Mesodermal cell (in vitro differentiated cells): ENCODE measurements at regions not wholly inside any gene's neighbourhood (a gene's known extent, or its start where the extent isn't known, plus 50 kb on each side); places are given as distances from the start of the nearest gene placed in this dataset.
"Not testable (repeated sequence)": the region's sequence is repeated elsewhere in the genome, so short reads cannot be mapped to it uniquely, and the experiment has no call there.

Source experiments
- H3K27ac ChIP-seq: 2 replicates; pipeline ENCODE4 v1.7.0; 2013; ENCODE audit warnings: mild to moderate bottlenecking, low read depth, low read length, moderate library complexity; ENCODE audit not compliant: severe bottlenecking
- H3K36me3 ChIP-seq: 2 replicates; pipeline ENCODE4 v1.7.1; 2013; ENCODE audit warnings: mild to moderate bottlenecking, low read length, moderate library complexity; ENCODE audit not compliant: control insufficient read depth, insufficient read depth
- H3K4me1 ChIP-seq: one replicate; pipeline ENCODE4 v1.7.1; 2013; ENCODE audit warnings: mild to moderate bottlenecking, low read length; ENCODE audit not compliant: insufficient read depth, control insufficient read depth, poor library complexity, severe bottlenecking
- H3K4me3 ChIP-seq: 2 replicates; pipeline ENCODE4 v1.7.0; 2013; ENCODE audit warnings: low read length, control low read depth, mild to moderate bottlenecking; ENCODE audit not compliant: insufficient read depth, poor library complexity, severe bottlenecking; ENCODE audit errors: extremely low read depth
- H3K9me3 ChIP-seq: 2 replicates; pipeline ENCODE4 v1.7.1; 2013; ENCODE audit warnings: mild to moderate bottlenecking, low read length, moderate library complexity; ENCODE audit not compliant: control insufficient read depth
- WGBS, 2 experiments: methylation state at CpG; one replicate each; pipeline ENCODE4 v1.1.5; 2013; ENCODE audit warnings: missing lambda C conversion rate in 2 of 2; ENCODE audit not compliant: insufficient coverage in 2 of 2; 5-methylcytosine and 5-hydroxymethylcytosine counted together

DNA sequence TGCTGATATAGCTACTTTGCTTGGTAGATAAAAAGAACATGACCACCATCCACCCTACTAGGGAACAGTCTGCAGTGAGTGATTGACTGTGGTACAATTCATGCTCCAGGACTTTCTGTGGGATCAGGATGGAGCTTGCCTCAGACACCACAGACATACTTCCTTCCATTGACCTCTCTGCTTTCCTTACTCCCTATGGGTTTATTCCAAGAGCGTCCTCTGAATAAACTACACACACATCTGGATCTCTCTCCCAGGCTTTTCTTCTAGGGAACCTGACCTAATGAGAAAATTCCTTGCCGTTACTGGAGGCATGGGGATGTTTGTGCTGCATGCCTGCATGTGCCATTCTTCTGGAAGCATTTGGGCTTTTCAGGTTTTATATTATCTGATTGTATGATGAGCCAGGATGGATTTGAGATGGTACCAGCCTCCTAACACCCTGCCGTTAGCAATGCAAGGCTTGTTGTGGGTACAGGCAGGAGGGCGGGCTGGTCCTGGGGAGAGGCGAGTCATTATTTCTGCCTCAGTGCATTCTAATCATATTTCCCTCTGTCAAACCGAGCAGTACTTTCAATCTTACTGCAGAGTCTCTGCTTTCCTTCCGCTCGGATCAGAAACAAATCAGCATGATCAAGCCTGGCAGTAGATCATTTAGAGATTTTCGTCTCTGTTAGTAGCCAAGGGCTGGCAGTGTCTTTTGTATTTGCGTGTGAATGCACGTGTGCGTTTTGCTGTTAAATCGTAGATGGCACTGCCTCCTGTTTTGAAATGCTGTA is 279.2 kb downstream of the PDCD6IP start:
- H3K4me3 ChIP-seq, result no peak overlapping the region
- H3K27ac ChIP-seq, result no peak overlapping the region
- no peaks in the 10 kb centered on the region for H3K4me1 ChIP-seq
- no peaks in the 10 kb centered on the region for H3K36me3 ChIP-seq
- peaks cover 3% of the 10 kb centered on the region for H3K9me3 ChIP-seq
- 76 to 80% methylated on average over 7 to 10 of the region's 13 CpGs for WGBS, 2 experiments

DNA sequence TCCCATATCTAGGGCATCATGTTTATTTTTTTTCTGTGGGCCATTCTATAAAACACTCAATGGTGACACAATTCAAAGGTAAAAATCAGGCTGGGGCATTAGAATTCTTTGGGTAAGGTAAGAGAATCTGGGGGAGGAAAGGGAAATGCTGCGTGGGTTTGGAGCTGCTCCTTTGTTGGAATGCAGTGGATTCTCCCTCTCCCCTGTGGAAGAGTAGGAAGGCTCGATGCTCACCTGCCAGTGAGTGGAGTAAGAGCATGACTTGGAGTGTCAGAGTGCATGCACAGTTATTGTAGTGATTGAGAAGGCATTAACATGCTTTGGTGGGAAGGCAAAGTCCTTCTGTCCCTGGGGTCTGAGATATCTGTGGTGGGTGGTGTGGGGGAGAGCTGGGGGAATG is 280.0 kb downstream of the PDCD6IP start:
- Histone ChIP-seq H3K4me3 (no peak overlapping the region), H3K4me1 (no peaks in the 10 kb centered on the region), H3K9me3 (peaks cover 3% of the 10 kb centered on the region), H3K27ac (no peak overlapping the region), H3K36me3 (no peaks in the 10 kb centered on the region)
- 55% methylated on average over 1 of the region's 2 CpGs; no CpG with 5 or more reads in 1 of the 2 experiments for WGBS, 2 experiments

DNA sequence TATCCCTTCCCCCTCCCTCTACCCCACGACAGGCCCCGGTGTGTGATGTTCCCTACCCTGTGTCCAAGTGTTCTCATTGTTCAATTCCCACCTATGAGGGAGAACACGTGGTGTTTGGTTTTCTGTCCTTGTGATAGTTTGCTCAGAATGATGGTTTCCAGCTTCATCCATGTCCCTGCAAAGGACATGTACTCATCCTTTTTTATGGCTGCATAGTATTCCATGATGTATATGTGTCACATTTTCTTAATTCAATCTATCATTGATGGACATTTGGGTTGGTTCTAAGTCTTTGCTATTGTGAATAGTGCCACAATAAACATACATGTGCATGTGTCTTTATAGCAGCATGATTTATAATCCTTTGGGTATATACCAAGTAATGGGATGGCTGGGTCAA is 281.4 kb downstream of the PDCD6IP start:
- not testable (repeated sequence) for H3K4me1 ChIP-seq, H3K9me3 ChIP-seq, H3K27ac ChIP-seq, H3K4me3 ChIP-seq, H3K36me3 ChIP-seq
- 94 to 100% methylated on average over 1 to 2 of the region's 3 CpGs for whole genome bisulfite sequencing, 2 experiments

DNA sequence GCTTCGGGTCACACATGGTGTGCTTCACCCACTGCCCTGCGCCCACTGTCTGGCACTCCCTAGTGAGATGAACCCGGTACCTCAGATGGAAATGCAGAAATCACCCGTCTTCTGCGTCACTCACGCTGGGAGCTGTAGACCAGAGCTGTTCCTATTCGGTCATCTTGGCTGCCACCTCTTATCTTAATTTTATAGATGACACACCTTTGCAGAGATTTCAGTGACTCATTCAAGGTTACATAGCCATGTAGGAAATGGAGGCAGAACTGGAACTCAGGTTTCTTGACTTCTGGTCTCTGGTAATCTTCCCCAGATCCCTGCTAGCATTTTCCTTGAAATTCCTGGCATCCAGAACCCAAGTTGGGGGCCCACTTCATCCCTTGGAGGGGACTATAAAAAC is 291.9 kb downstream of the PDCD6IP start:
- H3K4me1 ChIP-seq, H3K4me3 ChIP-seq, H3K9me3 ChIP-seq, H3K36me3 ChIP-seq, H3K27ac ChIP-seq: not testable (repeated sequence)
- WGBS, 2 experiments, result 97 to 100% methylated on average over 5 to 6 of the region's 7 CpGs

DNA sequence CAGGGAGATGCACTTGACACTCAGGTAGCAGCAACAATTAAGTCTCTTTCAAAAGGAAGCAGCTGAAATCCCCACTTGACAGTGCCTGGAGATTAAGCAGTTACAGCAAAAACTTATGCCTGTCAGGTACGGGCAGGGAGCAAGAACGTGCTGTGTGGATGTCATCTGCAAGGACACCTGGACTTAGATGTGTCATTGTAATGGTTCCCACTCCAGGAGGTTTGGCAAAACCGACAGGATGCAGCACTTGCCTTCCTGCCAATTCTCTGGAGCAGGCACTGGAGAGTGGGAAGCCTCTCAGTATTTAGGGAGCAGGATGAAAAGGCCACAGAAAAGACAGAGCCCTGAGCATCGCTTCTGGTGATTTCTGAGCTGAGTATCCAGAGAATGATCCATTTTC is 292.4 kb downstream of the PDCD6IP start:
- Histone ChIP-seq H3K9me3 (no peaks in the 10 kb centered on the region), H3K4me3 (no peak overlapping the region), H3K36me3 (no peaks in the 10 kb centered on the region), H3K27ac (no peak overlapping the region), H3K4me1 (no peaks in the 10 kb centered on the region)
- WGBS, 2 experiments, result 74% methylated on average over 4 of the region's 4 CpGs

DNA sequence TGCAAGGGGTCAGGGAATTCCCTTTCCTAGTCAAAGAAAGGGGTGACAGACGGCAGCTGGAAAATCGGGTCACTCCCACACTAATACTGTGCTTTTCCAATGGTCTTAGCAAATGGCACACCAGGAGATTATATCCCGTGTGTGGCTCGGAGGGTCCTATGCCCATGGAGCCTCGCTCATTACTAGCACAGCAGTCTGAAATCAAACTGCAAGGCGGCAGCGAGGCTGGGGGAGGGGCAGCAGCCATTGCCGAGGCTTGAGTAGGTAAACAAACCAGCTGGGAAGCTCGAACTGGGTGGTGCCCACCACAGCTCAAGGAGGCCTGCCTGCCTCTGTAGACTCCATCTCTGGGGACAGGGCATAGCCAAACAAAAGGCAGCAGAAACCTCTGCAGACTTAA is 295.9 kb downstream of the PDCD6IP start:
- not testable (repeated sequence) for H3K27ac ChIP-seq, H3K36me3 ChIP-seq, H3K9me3 ChIP-seq, H3K4me3 ChIP-seq, H3K4me1 ChIP-seq
- WGBS, 2 experiments, result 86 to 98% methylated on average over 9 of the region's 9 CpGs

DNA sequence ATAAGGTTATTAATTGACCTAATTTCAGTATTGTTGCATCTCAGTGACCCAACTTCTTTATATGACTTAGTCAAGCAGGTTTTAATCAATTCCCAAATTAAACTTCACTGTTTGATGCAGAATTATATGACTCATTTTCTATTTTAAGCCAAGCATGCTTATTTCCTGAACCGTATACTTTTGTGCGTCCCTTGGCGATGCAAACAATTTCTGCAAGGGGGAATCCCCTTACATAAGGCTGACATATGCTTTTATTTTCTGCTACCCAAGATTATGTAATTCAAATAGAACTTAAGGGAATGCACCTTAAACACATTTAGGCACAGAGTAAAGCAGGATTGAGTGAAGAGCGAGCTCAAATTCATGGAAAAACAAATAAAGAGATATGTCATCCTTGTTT is 303.9 kb downstream of the PDCD6IP start:
- Histone ChIP-seq H3K4me1 (no peaks in the 10 kb centered on the region), H3K4me3 (no peak overlapping the region), H3K36me3 (no peaks in the 10 kb centered on the region), H3K27ac (no peak overlapping the region), H3K9me3 (no peaks in the 10 kb centered on the region)
- WGBS, 2 experiments, result 86 to 90% methylated on average over 1 to 3 of the region's 4 CpGs

DNA sequence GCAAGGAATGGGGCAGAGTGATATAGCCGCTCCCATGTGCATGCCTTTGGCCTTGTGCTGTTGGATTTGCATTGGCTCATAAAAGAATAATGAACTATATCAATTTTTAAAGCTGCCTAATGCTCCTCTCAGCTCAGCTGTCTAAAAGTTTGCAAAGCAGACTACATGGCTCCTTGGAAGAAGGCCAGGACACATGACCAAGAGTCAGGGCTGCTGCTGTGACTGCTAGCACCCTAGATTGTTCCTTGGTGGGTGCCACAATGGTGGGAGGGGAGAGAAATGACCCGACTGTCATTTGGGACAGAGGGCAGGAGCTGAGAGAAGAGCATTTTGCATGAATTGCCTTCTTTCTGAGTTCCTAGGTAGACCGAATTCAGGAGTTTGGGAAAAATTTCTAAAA is 307.9 kb downstream of the PDCD6IP start:
- Histone ChIP-seq H3K4me3 (no peak overlapping the region), H3K9me3 (no peaks in the 10 kb centered on the region), H3K27ac (no peak overlapping the region), H3K4me1 (no peaks in the 10 kb centered on the region), H3K36me3 (no peaks in the 10 kb centered on the region)
- 45 to 61% methylated on average over 1 to 2 of the region's 3 CpGs for WGBS, 2 experiments

DNA sequence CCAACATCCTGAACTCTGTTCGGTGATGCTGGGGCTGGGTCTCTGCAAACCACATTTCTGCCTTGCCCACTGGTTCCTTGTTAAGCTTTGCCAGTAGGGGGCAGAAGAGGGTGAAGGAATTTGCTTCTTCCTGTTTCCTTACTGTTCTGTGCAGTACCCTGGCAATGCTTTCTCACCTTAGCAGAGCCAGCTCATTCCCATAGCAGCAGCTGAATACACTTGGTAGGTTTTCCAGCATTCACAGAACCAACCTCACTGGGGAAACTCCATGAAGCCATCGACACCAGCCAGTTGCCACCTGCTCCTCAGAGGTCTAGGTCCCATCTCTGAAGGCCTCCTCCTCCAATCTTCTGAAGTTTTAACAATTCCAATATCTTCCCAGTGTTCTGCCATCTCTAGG is 308.4 kb downstream of the PDCD6IP start:
- no peaks in the 10 kb centered on the region for H3K36me3 ChIP-seq
- H3K4me1 ChIP-seq, result no peaks in the 10 kb centered on the region
- 75 to 80% methylated on average over 1 of the region's 2 CpGs for WGBS, 2 experiments
- no peak overlapping the region for H3K27ac ChIP-seq
- no peaks in the 10 kb centered on the region for H3K9me3 ChIP-seq
- H3K4me3 ChIP-seq, result no peak overlapping the region

DNA sequence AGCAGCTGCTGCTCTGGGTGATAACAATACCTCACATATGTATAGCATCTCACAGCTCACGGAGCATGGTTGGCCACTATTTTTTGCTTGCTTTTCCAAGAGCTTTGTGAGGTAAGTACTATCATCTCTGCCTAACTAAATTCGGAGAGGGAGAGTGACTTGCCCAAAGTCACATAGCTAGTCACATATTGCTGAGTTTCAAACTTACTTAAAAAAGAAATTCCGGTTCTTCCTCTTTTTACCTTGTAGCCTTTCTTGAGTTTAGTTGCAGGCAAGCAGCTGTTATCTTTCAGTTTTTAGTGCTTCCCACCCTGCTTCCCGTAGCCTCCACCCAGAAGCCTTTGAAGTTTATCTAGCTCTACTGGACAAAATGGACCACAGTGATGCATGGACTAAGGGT is 309.2 kb downstream of the PDCD6IP start:
- H3K36me3 ChIP-seq, result no peaks in the 10 kb centered on the region
- H3K9me3 ChIP-seq, result no peaks in the 10 kb centered on the region
- no peaks in the 10 kb centered on the region for H3K4me1 ChIP-seq
- WGBS, 2 experiments, result 90 to 92% methylated on average over 4 of the region's 4 CpGs
- no peak overlapping the region for H3K4me3 ChIP-seq
- H3K27ac ChIP-seq, result no peak overlapping the region

DNA sequence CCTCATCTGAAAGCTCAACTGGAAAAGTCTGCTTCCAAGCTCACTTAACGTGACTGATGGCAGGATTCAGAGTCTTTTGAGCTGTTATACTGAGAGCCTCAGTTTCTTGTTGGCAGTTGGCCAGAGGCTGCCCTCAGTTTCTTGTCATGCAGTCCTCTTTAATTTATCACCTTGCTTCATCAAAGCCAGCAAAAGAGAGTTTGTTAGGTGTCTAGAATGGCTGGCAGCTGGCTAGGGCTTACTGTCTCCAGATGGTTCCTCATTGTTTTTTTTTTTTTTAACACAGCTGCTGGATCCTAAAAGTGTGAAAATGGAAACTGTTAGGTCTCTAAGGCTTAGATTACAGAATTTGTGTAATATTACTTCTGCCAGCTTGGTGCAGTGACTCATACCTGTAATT is 310.6 kb downstream of the PDCD6IP start:
- Histone ChIP-seq H3K27ac (no peak overlapping the region), H3K9me3 (no peaks in the 10 kb centered on the region), H3K4me1 (no peaks in the 10 kb centered on the region), H3K4me3 (no peak overlapping the region), H3K36me3 (no peaks in the 10 kb centered on the region)
- whole genome bisulfite sequencing, 2 experiments, result 100% methylated on average over 1 of the region's 1 CpG
